ENCODE measurements at regions not wholly inside any gene's neighbourhood (a gene's known extent, or its start where the extent isn't known, plus 50 kb on each side); places are given as distances from the start of the nearest gene placed in this dataset.

- DNase-seq (ENCODE audit: low read depth in 2 of 2) = no peak
- TF ChIP-seq CTCF (IDR thresholded peaks at IDR 0.05; ENCODE audit: low read depth, low read length) = no peak
- H3K4me3 ChIP-seq (replicated peaks in 1 of 2; ENCODE audit: low read depth in 2 of 2, low read length in 2 of 2) = no peak overlapping the region
Observed at GRCh38 chr2:117692001-117692763, 122.3 kb upstream of the DDX18 start.

GRCh38 chr2:117693154-117693553 is 121.3 kb upstream of the DDX18 start:
- no peak for TF ChIP-seq CTCF (IDR thresholded peaks at IDR 0.05; ENCODE audit: low read depth, low read length)
- no peak for DNase-seq (ENCODE audit: low read depth in 2 of 2)
- H3K4me3 ChIP-seq (replicated peaks in 1 of 2; ENCODE audit: low read depth in 2 of 2, low read length in 2 of 2) = no peak overlapping the region

- H3K4me3 ChIP-seq (replicated peaks in 1 of 2; ENCODE audit: low read depth in 2 of 2, low read length in 2 of 2) = no peak overlapping the region
- TF ChIP-seq CTCF (IDR thresholded peaks at IDR 0.05; ENCODE audit: low read depth, low read length) = no peak
- DNase-seq (ENCODE audit: low read depth in 2 of 2) = no peak
Observed at GRCh38 chr2:117693651-117694050, 120.8 kb upstream of the DDX18 start.

GRCh38 chr2:117698287-117698686 is 116.2 kb upstream of the DDX18 start:
- H3K4me3 ChIP-seq (replicated peaks in 1 of 2; ENCODE audit: low read depth in 2 of 2, low read length in 2 of 2) = no peak overlapping the region
- TF ChIP-seq CTCF (IDR thresholded peaks at IDR 0.05; ENCODE audit: low read depth, low read length) = no peak
- no peak for DNase-seq (ENCODE audit: low read depth in 2 of 2)

GRCh38 chr2:117698819-117699218 is 115.7 kb upstream of the DDX18 start:
- no peak for TF ChIP-seq CTCF (IDR thresholded peaks at IDR 0.05; ENCODE audit: low read depth, low read length)
- no peak for DNase-seq (ENCODE audit: low read depth in 2 of 2)
- H3K4me3 ChIP-seq (replicated peaks in 1 of 2; ENCODE audit: low read depth in 2 of 2, low read length in 2 of 2) = no peak overlapping the region

- H3K4me3 ChIP-seq (replicated peaks in 1 of 2; ENCODE audit: low read depth in 2 of 2, low read length in 2 of 2) = no peak overlapping the region
- TF ChIP-seq CTCF (IDR thresholded peaks at IDR 0.05; ENCODE audit: low read depth, low read length) = no peak
- DNase-seq (ENCODE audit: low read depth in 2 of 2) = no peak
Observed at GRCh38 chr2:117700471-117700870, 114.0 kb upstream of the DDX18 start.

- no peak overlapping the region for H3K4me3 ChIP-seq (replicated peaks in 1 of 2; ENCODE audit: low read depth in 2 of 2, low read length in 2 of 2)
- no peak for TF ChIP-seq CTCF (IDR thresholded peaks at IDR 0.05; ENCODE audit: low read depth, low read length)
Observed at GRCh38 chr2:117701365-117701764, 113.1 kb upstream of the DDX18 start.

More at GRCh38 chr2:117701365-117701764, 113.1 kb upstream of the DDX18 start:
- no peak for DNase-seq (ENCODE audit: low read depth in 2 of 2)

Data from cardiac fibroblast (primary cell).